A673 (cell line): ENCODE measurements at regions not wholly inside any gene's neighbourhood (a gene's known extent, or its start where the extent isn't known, plus 50 kb on each side); places are given as distances from the start of the nearest gene placed in this dataset.

Experiments
- BruUV-seq: library from RNA; stranded (reverse); fragments of 400-500 nt; replicated peaks from 2 replicates; lab custom pipeline; 2021; lab: Mats Ljungman, UMichigan
- CTCF ChIA-PET: fragments of 300-600 bp; sonication (Branson Sonifier 250); formaldehyde crosslinking; loops from one replicate; lab custom pipeline; 2022; ENCODE audit warnings: antibody characterized with exemption; lab: Charles Lee
- POLR2A ChIA-PET: fragments of 300-600 bp; sonication (Branson Sonifier 250); formaldehyde crosslinking; loops from one replicate; lab custom pipeline; 2022; ENCODE audit warnings: antibody characterized with exemption; ENCODE audit not compliant: low non-redundant PET; lab: Charles Lee
- DNase-seq: peaks from one replicate; pipeline ENCODE4 v3.0.0-alpha.2; 2015; ENCODE audit warnings: low spot score
- H3K27ac ChIP-seq: fragments of 200-600 bp; sonication (generic); 2 replicates; pipeline ENCODE4 v1.5.1; 2016; ENCODE audit warnings: mixed run types, low read depth, mild to moderate bottlenecking, mixed read lengths, antibody characterized with exemption, low read length; ENCODE audit not compliant: poor library complexity, severe bottlenecking
- H3K27me3 ChIP-seq: fragments of 200-600 bp; sonication (generic); replicated peaks from 2 replicates; pipeline ENCODE4 v1.6.1; 2017; ENCODE audit warnings: mixed run types, low read depth, mild to moderate bottlenecking, mixed read lengths, antibody characterized with exemption, low read length; ENCODE audit not compliant: insufficient read depth, poor library complexity
- H3K36me3 ChIP-seq: fragments of 200-600 bp; sonication (generic); 2 replicates; pipeline ENCODE4 v1.6.1; 2016; ENCODE audit warnings: mixed run types, mild to moderate bottlenecking, mixed read lengths, antibody characterized with exemption, low read length; ENCODE audit not compliant: insufficient read depth, poor library complexity, severe bottlenecking
- H3K4me1 ChIP-seq: fragments of 200-600 bp; sonication (generic); 2 replicates; pipeline ENCODE4 v1.6.1; 2017; ENCODE audit warnings: mixed run types, mild to moderate bottlenecking, mixed read lengths, antibody characterized with exemption, low read length; ENCODE audit not compliant: insufficient read depth, poor library complexity, severe bottlenecking
- H3K4me3 ChIP-seq: fragments of 200-600 bp; sonication (generic); 2 replicates; pipeline ENCODE4 v1.5.1; 2016; ENCODE audit warnings: low read depth, mixed run types, mild to moderate bottlenecking, mixed read lengths, low read length; ENCODE audit not compliant: poor library complexity, severe bottlenecking
- H3K9me3 ChIP-seq: fragments of 200-600 bp; sonication (generic); 2 replicates; pipeline ENCODE4 v1.6.1; 2016; ENCODE audit warnings: mixed run types, low read depth, mild to moderate bottlenecking, mixed read lengths, antibody characterized with exemption, low read length; ENCODE audit not compliant: poor library complexity, severe bottlenecking
- EZH2 ChIP-seq: fragments of 200-600 bp; sonication (generic); IDR thresholded peaks from 2 replicates; pipeline ENCODE4 v1.6.1; 2017; ENCODE audit warnings: borderline replicate concordance, low read depth, mild to moderate bottlenecking, mixed read lengths, antibody characterized with exemption, low read length; ENCODE audit not compliant: poor library complexity, severe bottlenecking
- intact Hi-C: fragments of 100-400 bp; cut with micrococcal nuclease; formaldehyde crosslinking; loops from one replicate; pipeline ENCODE4 v1.10.0; 2022; ENCODE audit not compliant: unreplicated experiment
- TF ChIP-seq, protein P1 (sequence below): fragments of 300-800, 200-600 bp; sonication (generic); conservative IDR thresholded peaks from 2 replicates; pipeline ENCODE4 v1.5.1; 2017; ENCODE audit warnings: low read depth, mild to moderate bottlenecking, antibody characterized with exemption, low read length, moderate library complexity, mixed read lengths

DNA sequence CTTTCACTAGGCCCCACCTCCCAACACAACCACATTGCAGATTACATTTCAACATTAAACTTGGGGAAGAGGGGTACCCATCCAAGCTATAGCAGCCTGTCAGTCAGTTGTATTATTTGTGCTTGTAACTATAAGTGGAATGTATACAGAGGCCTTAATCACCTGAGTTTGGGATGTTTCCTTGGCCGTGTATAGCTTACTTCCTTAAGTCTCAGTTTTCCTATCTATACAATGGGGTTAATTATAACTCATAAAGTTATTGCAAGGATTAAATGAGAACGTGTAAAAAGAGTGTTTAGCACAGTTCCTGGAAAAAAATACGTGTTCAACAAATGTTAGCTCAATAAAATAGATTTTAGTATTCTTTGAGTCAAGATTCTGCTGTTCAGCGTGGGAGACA, 165.5 kb upstream of the FAM20A start:
- Histone ChIP-seq H3K27me3 (no peaks in the 10 kb centered on the region), H3K4me1 (no peaks in the 10 kb centered on the region), H3K4me3 (no peak overlapping the region), H3K9me3 (no peaks in the 10 kb centered on the region), H3K36me3 (no peaks in the 10 kb centered on the region), H3K27ac (no peak overlapping the region)
- intact Hi-C loops = no loop called here
- TF ChIP-seq, protein P1, sequence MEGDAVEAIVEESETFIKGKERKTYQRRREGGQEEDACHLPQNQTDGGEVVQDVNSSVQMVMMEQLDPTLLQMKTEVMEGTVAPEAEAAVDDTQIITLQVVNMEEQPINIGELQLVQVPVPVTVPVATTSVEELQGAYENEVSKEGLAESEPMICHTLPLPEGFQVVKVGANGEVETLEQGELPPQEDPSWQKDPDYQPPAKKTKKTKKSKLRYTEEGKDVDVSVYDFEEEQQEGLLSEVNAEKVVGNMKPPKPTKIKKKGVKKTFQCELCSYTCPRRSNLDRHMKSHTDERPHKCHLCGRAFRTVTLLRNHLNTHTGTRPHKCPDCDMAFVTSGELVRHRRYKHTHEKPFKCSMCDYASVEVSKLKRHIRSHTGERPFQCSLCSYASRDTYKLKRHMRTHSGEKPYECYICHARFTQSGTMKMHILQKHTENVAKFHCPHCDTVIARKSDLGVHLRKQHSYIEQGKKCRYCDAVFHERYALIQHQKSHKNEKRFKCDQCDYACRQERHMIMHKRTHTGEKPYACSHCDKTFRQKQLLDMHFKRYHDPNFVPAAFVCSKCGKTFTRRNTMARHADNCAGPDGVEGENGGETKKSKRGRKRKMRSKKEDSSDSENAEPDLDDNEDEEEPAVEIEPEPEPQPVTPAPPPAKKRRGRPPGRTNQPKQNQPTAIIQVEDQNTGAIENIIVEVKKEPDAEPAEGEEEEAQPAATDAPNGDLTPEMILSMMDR = no peak
- no peak for TF ChIP-seq EZH2
- no TSS peak for BruUV-seq
- DNase-seq = no peak
- ChIA-PET POLR2A (no interaction called here), CTCF (no interaction called here)

DNA sequence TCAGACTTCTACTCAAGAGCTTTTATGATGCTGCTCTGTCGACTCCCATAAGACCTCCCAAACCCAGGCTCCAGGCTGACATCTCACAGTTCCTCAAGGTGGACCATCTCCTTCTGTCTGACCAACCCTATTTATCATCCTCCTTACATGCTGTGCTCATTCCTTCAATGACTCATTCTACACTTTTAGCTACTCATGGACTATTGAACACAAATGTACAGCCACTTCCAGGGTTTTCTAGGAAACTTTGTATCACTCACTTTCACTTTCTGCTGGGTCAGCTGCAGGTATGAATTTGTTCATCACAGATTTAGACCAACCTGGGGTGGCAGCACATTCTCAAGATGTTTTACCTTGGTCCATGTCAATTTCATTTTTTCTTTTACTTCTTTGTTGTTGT, 162.4 kb upstream of the FAM20A start:
- intact Hi-C loops = loop anchor here (5.0 kb wide), 2 partner anchors 231 to 296 kb away; no protein-coding TSS in a partner anchor
- peaks cover 7% of the 10 kb centered on the region for H3K4me1 ChIP-seq
- no peaks in the 10 kb centered on the region for H3K9me3 ChIP-seq
- BruUV-seq = no TSS peak
- no peaks in the 10 kb centered on the region for H3K27me3 ChIP-seq
- CTCF ChIA-PET = no interaction called here
- POLR2A ChIA-PET = no interaction called here
- no peak for DNase-seq
- H3K4me3 ChIP-seq = no peak overlapping the region
- no peak overlapping the region for H3K27ac ChIP-seq
- TF ChIP-seq, protein P1 = no peak
- TF ChIP-seq EZH2 = no peak
- H3K36me3 ChIP-seq = no peaks in the 10 kb centered on the region

DNA sequence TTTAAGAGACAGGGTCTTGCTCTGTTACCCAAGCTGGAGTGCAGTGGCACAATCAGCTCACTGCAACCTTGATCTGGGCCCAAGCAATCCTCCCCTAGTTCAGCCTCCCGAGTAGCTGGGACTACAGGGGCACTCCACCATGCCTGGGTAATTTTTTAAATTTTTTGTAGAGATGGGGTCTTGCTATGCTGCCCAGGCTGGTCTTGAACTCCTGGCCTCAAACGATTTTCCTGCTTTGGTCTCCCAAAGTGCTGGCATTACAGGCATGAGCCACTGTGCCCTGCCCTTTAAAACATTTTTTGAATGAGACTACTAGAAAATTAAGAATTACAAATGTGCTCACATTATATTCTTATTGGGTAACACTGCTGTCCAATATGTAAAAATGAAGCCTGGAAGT, 161.7 kb upstream of the FAM20A start:
- Histone ChIP-seq H3K9me3 (no peaks in the 10 kb centered on the region), H3K36me3 (no peaks in the 10 kb centered on the region), H3K27ac (no peak overlapping the region), H3K27me3 (no peaks in the 10 kb centered on the region), H3K4me1 (peaks cover 7% of the 10 kb centered on the region), H3K4me3 (no peak overlapping the region)
- no TSS peak for BruUV-seq
- POLR2A ChIA-PET = no interaction called here
- intact Hi-C loops = loop anchor here (5.0 kb wide), 2 partner anchors 231 to 296 kb away; no protein-coding TSS in a partner anchor
- no peak for DNase-seq
- no peak for TF ChIP-seq EZH2
- TF ChIP-seq, protein P1 = no peak
- CTCF ChIA-PET = no interaction called here
